SK-N-SH (cell line): ENCODE measurements at regions not wholly inside any gene's neighbourhood (a gene's known extent, or its start where the extent isn't known, plus 50 kb on each side); places are given as distances from the start of the nearest gene placed in this dataset.
"Not testable (repeated sequence)": the region's sequence is repeated elsewhere in the genome, so short reads cannot be mapped to it uniquely, and the experiment has no call there.

ENCODE experiments used
- CTCF ChIA-PET: fragments of 300-600, 350-600 bp; formaldehyde crosslinking; extraction: SDS; loops from one replicate; lab custom pipeline; 2021; lab: Yijun Ruan, JAX
- POLR2A ChIA-PET: fragments of 350-600 bp; sonication (Branson Sonifier 250); formaldehyde crosslinking; extraction: SDS; loops from one replicate; lab custom pipeline; 2020; ENCODE audit warnings: antibody characterized with exemption, inconsistent platforms; lab: Yijun Ruan, JAX
- DNase-seq: peaks from one replicate; pipeline ENCODE4 v3.0.0; 2012
- H2AFZ ChIP-seq: fragments of 200-600 bp; sonication (generic); 2 replicates; pipeline ENCODE4 v1.8.1; 2016; ENCODE audit warnings: antibody characterized with exemption, mild to moderate bottlenecking, low read depth
- H3F3A ChIP-seq: fragments of 200-600 bp; sonication (generic); replicated peaks from 2 replicates; pipeline ENCODE3; 2016; ENCODE audit warnings: antibody characterized with exemption, mild to moderate bottlenecking; ENCODE audit not compliant: insufficient read depth
- H3K27ac ChIP-seq, 2 experiments: fragments of 200-500 bp in 1 of 2; fragments of 200-600 bp in 1 of 2; sonication (Bioruptor generic) in 1 of 2; sonication (generic), shearing (Covaris generic) in 1 of 2; 2 replicates each; pipeline versions ENCODE4 v1.5.1 to v1.6.1; 2014 to 2016; ENCODE audit warnings: low read depth in 2 of 2, inconsistent platforms in 1 of 2, low read length in 1 of 2, mild to moderate bottlenecking in 1 of 2, mixed read lengths in 1 of 2
- H3K27me3 ChIP-seq: fragments of 200-600 bp; sonication (generic), shearing (Covaris generic); 2 replicates; pipeline ENCODE4 v1.6.1; 2016; ENCODE audit warnings: mixed run types; ENCODE audit not compliant: insufficient read depth
- H3K36me3 ChIP-seq, 2 experiments: fragments of 200-500 bp in 1 of 2; fragments of 200-600 bp in 1 of 2; sonication (Bioruptor generic) in 1 of 2; sonication (generic) in 1 of 2; replicated peaks in 1 of 2; 2 replicates each; pipeline versions ENCODE3 to v1.5.1; 2014 to 2016; ENCODE audit warnings: low read length in 1 of 2, mild to moderate bottlenecking in 1 of 2; ENCODE audit not compliant: insufficient read depth in 2 of 2, control insufficient read depth in 1 of 2
- H3K4me1 ChIP-seq, 2 experiments: fragments of 200-500 bp in 1 of 2; fragments of 200-600 bp in 1 of 2; sonication (Bioruptor generic) in 1 of 2; sonication (generic), shearing (Covaris generic) in 1 of 2; 2 replicates each; pipeline versions ENCODE4 v1.5.1 to v1.6.1; 2014 to 2016; ENCODE audit warnings: low read depth in 1 of 2, low read length in 1 of 2, mixed run types in 1 of 2; ENCODE audit not compliant: insufficient read depth in 2 of 2, control insufficient read depth in 1 of 2
- H3K4me2 ChIP-seq: fragments of 200-600 bp; sonication (generic), shearing (Covaris generic); 2 replicates; pipeline ENCODE4 v1.6.1; 2017; ENCODE audit warnings: mixed run types
- H3K4me3 ChIP-seq, 2 experiments: fragments of 200-500 bp in 1 of 2; fragments of 200-600 bp in 1 of 2; sonication (Bioruptor generic) in 1 of 2; sonication (generic), shearing (Covaris generic) in 1 of 2; 2 replicates each; pipeline versions ENCODE4 v1.5.1 to v1.8.1; 2014 to 2016; ENCODE audit warnings: low read depth in 2 of 2, inconsistent platforms in 1 of 2, low read length in 1 of 2, mild to moderate bottlenecking in 1 of 2, mixed read lengths in 1 of 2, moderate library complexity in 1 of 2
- H3K79me2 ChIP-seq: fragments of 200-600 bp; sonication (generic); 2 replicates; pipeline ENCODE4 v1.8.1; 2017; ENCODE audit warnings: mild to moderate bottlenecking; ENCODE audit not compliant: insufficient read depth
- H3K9ac ChIP-seq: fragments of 200-600 bp; sonication (generic); 2 replicates; pipeline ENCODE4 v1.6.1; 2017; ENCODE audit warnings: mixed run types
- H3K9me2 ChIP-seq: fragments of 200-600 bp; sonication (generic); 2 replicates; pipeline ENCODE4 v1.6.1; 2017; ENCODE audit warnings: mixed run types
- H3K9me3 ChIP-seq: fragments of 200-600 bp; sonication (generic); 2 replicates; pipeline ENCODE4 v1.6.1; 2017; ENCODE audit warnings: mixed run types, mild to moderate bottlenecking, moderate library complexity
- H4K20me1 ChIP-seq: fragments of 200-600 bp; sonication (generic); 2 replicates; pipeline ENCODE4 v1.6.1; 2017; ENCODE audit warnings: mild to moderate bottlenecking, mixed run types; ENCODE audit not compliant: insufficient read depth
- WGBS: methylation state at CpG from one replicate; pipeline ENCODE4 v1.1.6; 2017; ENCODE audit warnings: low lambda C conversion rate; 5-methylcytosine and 5-hydroxymethylcytosine counted together

- DNase-seq, H3K4me2 ChIP-seq, H3K27ac ChIP-seq, H3K27me3 ChIP-seq, CTCF ChIA-PET, H3K4me3 ChIP-seq, H4K20me1 ChIP-seq, H3K4me1 ChIP-seq, H3K9me3 ChIP-seq, H3K36me3 ChIP-seq, H3K79me2 ChIP-seq, POLR2A ChIA-PET, H3K9me2 ChIP-seq, H2AFZ ChIP-seq, H3K9ac ChIP-seq, H3F3A ChIP-seq: not testable (repeated sequence)
- no CpG with 5 or more reads among the region's 2 CpGs for WGBS
Measured at GRCh38 chr1:206320227-206320626, 116.9 kb downstream of the SRGAP2 start.

GRCh38 chr1:206326159-206326939, 123.0 kb downstream of the SRGAP2 start:
- 92% methylated on average over 2 of the region's 6 CpGs for WGBS
- H3K9me2 ChIP-seq, H3F3A ChIP-seq, H3K36me3 ChIP-seq, POLR2A ChIA-PET, H3K4me3 ChIP-seq, H3K9me3 ChIP-seq, H3K4me2 ChIP-seq, CTCF ChIA-PET, H3K9ac ChIP-seq, H3K27ac ChIP-seq, H3K79me2 ChIP-seq, H3K27me3 ChIP-seq, H3K4me1 ChIP-seq, H2AFZ ChIP-seq, DNase-seq, H4K20me1 ChIP-seq: not testable (repeated sequence)

- H3K79me2 ChIP-seq: peaks cover 17% of the 10 kb centered on the region; the same call in 1 of the 2 replicates
- H4K20me1 ChIP-seq, H3K27me3 ChIP-seq, H3K4me2 ChIP-seq, H3K9me3 ChIP-seq, H3K36me3 ChIP-seq, DNase-seq, H3F3A ChIP-seq, H3K4me3 ChIP-seq, H3K27ac ChIP-seq, CTCF ChIA-PET, POLR2A ChIA-PET, H3K4me1 ChIP-seq, H3K9me2 ChIP-seq, H3K9ac ChIP-seq, H2AFZ ChIP-seq: not testable (repeated sequence)
- WGBS: 93% methylated on average over 2 of the region's 5 CpGs
Measured at GRCh38 chr1:206331597-206331996, 128.3 kb downstream of the SRGAP2 start.

GRCh38 chr1:206333316-206333715, 130.0 kb downstream of the SRGAP2 start:
- H3K9me2 ChIP-seq, H3K9me3 ChIP-seq, CTCF ChIA-PET, H3K4me2 ChIP-seq, H3K4me1 ChIP-seq, H3F3A ChIP-seq, POLR2A ChIA-PET, H4K20me1 ChIP-seq, H3K27me3 ChIP-seq, H3K4me3 ChIP-seq, H3K36me3 ChIP-seq, DNase-seq, H3K27ac ChIP-seq, H3K9ac ChIP-seq, H2AFZ ChIP-seq: not testable (repeated sequence)
- H3K79me2 ChIP-seq: peaks cover 11% of the 10 kb centered on the region; the same call in 1 of the 2 replicates
- 100% methylated on average over 10 of the region's 13 CpGs for WGBS

- H4K20me1 ChIP-seq, H3K4me2 ChIP-seq, H3K9me2 ChIP-seq, H3K4me1 ChIP-seq, H3F3A ChIP-seq, H3K9ac ChIP-seq, DNase-seq, CTCF ChIA-PET, H3K9me3 ChIP-seq, H3K27ac ChIP-seq, POLR2A ChIA-PET, H3K27me3 ChIP-seq, H3K4me3 ChIP-seq, H3K36me3 ChIP-seq, H2AFZ ChIP-seq: not testable (repeated sequence)
- peaks cover 11% of the 10 kb centered on the region; the same call in 1 of the 2 replicates for H3K79me2 ChIP-seq
Measured at GRCh38 chr1:206333897-206334296, 130.6 kb downstream of the SRGAP2 start.

GRCh38 chr1:206334481-206334880, 131.1 kb downstream of the SRGAP2 start:
- POLR2A ChIA-PET: not testable (repeated sequence)

More at GRCh38 chr1:206334481-206334880, 131.1 kb downstream of the SRGAP2 start:
- H3K27me3 ChIP-seq, H3K4me1 ChIP-seq, H3K27ac ChIP-seq, H3K36me3 ChIP-seq, H3K4me2 ChIP-seq, H2AFZ ChIP-seq, H3K4me3 ChIP-seq, H3K9me2 ChIP-seq, H4K20me1 ChIP-seq, CTCF ChIA-PET, H3K9ac ChIP-seq, H3K9me3 ChIP-seq, H3F3A ChIP-seq, DNase-seq: not testable (repeated sequence)
- WGBS: 82% methylated on average over 3 of the region's 3 CpGs
- H3K79me2 ChIP-seq: peaks cover 11% of the 10 kb centered on the region; the same call in 1 of the 2 replicates
